GM18907 (cell line): ENCODE measurements at regions not wholly inside any gene's neighbourhood (a gene's known extent, or its start where the extent isn't known, plus 50 kb on each side); places are given as distances from the start of the nearest gene placed in this dataset.

ENCODE experiments used
- ATAC-seq: cut with Tn5 transposase; IDR thresholded peaks from one replicate; pipeline ENCODE4 v1.9.1; 2021; ENCODE audit warnings: mild to moderate bottlenecking, moderate library complexity; ENCODE audit not compliant: unreplicated experiment

DNA sequence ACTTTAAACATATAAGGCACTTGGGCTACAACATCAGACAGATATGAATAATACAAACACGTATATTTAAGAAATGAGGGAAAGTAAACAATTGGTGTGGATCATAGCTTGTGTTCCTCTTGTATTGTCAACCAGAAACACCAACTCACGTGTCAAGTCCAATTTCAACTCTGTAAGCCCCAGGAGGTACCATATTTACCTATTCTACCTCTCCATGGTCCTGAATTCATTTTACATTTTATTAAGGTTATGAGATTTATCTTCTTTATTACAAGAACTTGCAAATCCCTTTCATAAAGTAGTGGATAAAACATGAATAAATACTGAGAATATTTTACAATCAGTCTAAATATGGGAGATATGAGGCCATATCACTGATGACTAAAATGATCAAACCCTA lies 501.6 kb downstream of the MAT2B start:
- ATAC-seq, result no peak

GRCh38 chr5:164009621-164010020 lies 504.2 kb downstream of the MAT2B start:
- ATAC-seq, result no peak

- ATAC-seq, result no peak
Measured at GRCh38 chr5:164010900-164011299, 505.5 kb downstream of the MAT2B start.

DNA sequence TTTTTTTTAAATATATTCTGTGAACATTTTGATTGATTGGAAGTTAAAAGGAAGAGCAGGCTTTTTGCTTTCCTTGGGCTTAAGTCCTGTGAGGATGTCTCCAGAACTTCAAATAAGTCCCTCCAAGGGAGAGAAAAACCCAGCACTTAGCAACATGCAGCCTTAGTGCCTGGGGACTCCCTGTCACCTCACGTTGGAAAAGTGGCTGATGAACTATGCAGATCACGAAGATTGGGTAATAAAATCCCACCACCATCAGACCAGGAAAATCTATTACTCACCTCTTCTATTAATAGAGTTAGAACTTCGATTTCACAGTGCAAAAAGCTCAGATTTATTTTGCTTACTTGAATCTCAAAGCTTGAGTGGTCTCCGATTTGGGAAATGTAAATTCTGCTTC lies 507.0 kb downstream of the MAT2B start:
- ATAC-seq, result no peak

GRCh38 chr5:164013077-164013670 lies 507.8 kb downstream of the MAT2B start:
- peak; percentile 96 for ATAC-seq

DNA sequence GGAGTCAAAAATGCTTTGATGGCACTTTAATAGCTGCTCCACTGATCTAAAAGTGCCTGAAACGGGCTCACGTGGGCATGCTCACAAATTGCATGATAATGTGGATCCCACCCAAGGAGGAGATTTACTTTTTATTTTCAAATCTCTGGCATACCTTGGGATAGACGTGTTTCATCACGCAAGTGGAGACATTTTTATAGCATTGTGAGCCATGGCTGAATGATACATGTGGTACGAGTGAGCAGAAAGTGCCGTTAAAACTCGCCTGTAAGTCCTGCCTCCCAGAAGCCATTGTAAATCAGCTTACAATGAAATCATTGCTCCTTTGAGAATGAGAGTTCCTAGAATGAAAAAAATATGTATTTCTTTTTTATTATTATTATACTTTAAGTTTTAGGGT lies 514.7 kb downstream of the MAT2B start:
- no peak for ATAC-seq

GRCh38 chr5:164027738-164028137 lies 522.3 kb downstream of the MAT2B start:
- ATAC-seq, result no peak

DNA sequence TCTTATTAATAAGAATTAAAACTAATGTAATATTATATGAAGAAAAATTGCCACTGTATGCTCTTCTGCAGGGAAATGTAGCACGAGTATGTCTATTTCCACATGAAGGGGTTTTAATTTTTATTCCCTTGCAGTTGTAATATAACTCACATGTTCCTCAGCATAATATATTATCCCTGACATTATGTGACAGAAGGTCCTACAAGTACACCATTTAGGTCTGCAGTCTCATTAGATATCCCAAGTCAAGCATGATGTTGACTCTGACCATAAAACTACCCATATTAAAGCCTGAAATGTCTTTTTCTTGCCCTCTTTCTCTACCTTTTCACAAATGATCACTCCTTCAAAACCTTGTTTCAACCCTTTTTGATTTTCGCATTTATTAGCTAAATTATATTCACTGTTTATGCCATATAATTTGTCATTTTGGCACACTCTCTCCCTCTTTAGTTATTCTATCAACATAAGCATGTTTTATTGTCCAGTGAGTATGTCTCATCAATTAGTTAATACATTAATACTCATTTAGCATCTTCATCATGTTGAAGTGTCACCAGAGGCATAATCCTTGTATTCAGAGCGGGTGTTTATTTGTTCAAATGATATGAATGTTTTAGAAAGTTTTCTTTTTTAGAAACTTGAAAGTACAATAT lies 532.8 kb downstream of the MAT2B start:
- no peak for ATAC-seq

DNA sequence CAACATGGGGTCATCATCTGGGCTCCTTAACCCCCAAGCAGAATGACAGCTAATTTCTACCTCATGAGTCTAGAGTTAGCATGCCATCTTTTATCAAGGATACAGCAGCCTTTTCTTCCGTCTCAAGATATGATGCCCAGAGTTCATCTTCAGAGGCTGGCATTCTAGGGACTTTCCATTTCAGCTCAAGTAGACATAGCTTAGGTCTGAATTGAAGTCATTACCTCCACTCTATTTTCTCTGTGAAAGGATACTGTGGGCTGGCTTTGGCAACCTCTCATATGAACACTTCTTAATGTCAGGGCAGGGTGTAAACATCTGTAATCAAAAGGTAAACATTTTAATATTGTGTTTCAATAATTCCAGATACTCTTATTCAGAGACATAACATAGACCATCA lies 535.7 kb downstream of the MAT2B start:
- ATAC-seq, result no peak

DNA sequence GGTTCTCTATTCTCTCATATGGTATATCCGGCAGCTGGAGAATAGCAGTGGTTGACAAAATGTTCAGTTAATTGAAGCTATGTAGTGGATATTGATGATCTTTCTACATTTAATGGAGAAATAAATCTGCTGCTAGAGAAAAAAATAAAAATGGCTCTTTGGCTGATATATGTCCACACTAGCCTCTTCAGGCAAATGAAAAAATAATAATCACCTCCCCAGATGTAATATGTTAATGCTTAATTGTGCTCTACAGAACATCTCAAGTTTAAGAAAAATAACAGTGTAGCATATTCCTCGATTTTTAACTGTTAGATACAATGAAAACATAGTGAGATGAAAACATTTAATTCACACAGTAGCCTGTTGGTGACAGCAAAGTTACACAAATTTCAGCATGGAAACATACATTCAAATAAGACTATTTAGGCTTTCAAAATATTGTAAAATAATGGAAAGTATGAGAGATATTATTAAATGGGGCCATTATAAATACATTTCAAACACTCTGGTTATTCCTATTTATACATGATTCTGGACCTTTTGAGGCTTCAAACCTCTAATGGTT lies 543.0 kb downstream of the MAT2B start:
- no peak for ATAC-seq

DNA sequence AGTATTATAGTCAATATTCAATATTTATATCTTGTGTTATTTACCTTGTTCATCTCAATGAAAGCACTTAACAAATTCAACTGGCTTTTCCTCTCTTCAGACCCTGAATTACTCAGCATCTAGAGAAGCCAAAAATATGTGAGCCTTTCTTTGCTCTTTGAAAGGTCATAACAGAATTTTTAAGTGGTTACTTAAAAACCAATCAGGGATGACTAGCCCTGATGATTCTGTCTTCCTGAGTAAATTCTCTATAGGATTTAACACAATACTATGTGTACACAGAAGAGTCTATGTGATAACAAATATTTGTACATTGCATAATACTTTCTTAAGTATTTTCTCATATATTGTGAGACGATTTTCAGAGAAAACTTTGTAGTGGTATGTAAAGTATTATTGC lies 546.3 kb downstream of the MAT2B start:
- no peak for ATAC-seq

- no peak for ATAC-seq
Measured at GRCh38 chr5:164052536-164053093, 547.2 kb downstream of the MAT2B start.

DNA sequence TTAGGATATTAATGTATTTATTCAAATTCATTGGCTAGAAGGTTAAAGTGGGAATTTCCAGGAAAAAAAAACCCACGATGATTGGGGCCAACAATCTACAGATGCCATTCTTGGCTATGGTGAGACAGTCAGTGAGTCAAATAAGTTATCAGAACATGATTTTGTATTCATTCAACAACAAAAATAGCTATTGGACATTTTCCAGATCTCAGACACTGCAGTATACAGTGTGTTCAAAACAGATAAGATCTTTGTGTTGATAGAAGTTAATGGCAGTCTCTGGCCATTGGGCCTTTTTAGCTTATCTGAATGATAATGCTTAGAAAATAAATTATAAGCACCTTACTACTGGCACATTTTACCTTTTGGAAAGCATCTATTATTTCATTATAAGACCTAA lies 547.7 kb downstream of the MAT2B start:
- ATAC-seq, result no peak

DNA sequence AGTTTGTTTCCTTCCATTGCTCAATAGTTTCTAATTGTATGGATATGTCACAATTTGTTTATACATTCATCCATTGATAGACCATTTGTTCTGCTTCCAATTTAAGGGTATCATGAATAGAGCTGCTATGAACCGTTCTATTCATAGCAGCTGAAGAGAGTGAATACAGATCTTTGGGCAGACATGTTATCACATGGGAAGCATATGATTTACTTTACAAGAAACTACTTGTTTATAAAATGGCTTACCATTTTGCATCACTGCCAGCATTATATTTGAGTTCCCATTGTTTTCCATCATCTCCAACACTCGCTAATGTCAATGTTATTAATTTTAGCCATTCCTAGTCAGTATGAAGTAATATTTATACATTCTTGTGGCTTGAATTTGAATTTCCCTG lies 549.0 kb downstream of the MAT2B start:
- ATAC-seq, result no peak

DNA sequence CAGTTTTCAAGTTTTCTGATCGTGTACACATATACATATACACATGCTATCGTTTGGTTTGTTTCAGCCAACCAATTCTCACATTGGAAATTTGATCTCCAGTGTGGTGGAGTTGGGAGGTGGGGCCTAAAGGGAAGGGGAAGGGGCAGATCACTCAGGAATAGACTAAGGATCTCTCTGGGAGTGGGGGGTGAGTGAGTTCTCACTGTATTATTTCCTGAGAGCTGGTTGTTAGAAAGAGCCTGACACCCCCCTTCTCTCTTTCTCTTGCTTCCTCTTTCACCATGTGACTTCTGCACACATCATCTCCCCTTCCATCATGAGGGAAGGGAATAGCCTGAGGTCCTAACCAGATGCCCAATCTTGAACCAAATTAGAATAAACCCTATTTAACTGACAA lies 551.7 kb downstream of the MAT2B start:
- no peak for ATAC-seq

- no peak for ATAC-seq
Measured at GRCh38 chr5:164058621-164059020, 553.2 kb downstream of the MAT2B start.

- no peak for ATAC-seq
Measured at GRCh38 chr5:164059471-164059870, 554.1 kb downstream of the MAT2B start.

DNA sequence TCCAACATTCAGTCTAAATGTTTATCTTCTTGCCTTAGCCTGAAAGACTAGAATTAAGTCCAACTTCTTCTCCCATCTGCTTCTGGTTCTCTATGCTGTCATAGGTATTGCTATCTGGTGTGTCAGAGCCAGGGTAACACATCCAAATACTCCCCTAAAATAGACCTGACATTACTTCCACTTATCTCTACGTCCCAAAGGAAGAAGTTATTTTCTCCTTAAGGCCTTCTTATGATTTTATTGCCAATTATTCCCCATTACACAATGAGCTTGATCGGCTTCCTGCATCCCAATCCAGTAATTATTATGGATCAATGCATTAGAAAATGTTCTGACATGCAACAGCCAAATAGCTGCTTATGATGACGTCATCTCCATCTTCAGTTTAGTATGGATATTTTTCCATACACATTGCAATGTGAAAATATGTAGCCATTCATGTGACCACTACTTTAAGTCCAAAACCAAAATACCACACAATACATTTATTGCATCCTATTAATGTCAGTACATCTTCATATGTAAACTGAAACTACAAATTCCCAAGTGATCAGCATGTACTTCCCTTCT lies 555.5 kb downstream of the MAT2B start:
- ATAC-seq, result no peak

DNA sequence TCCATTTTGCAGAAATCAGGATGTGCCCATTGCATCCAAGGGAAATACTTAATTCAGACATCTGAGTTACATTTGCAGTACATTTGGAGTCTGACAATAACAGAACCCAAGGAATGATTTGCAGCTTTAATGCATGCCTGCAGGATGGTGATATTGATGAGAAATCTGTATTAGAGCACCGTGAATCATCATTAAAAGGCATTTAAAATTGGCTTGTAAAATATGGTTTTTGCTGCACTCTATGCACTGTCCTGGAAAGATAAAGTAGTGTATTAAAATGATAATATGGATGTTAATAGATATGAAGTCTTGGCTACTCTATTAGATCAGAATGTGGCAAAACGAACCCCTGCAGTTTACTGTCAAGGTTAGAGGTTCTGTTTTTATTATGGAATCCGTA lies 556.9 kb downstream of the MAT2B start:
- ATAC-seq, result no peak

DNA sequence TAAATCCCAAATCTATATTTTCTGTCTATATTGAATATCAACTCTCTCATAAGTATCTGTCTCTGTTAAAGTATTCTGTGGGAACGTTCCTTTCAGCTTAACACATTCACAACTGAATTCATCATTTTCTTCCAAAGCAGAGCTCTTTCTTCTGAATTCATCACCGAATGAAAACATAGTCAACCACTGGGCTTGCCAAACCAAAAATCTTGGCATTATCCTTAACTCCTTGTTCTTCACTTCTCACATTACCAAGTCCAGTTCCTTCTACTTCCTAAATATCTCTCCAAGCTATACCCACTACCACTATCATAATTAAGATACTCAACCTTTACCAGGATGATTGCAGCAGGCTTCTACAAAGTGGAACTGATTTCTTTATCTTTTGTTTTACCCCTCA lies 559.8 kb downstream of the MAT2B start:
- no peak for ATAC-seq

- no peak for ATAC-seq
Measured at GRCh38 chr5:164071671-164072070, 566.3 kb downstream of the MAT2B start.

- ATAC-seq, result no peak
Measured at GRCh38 chr5:164073081-164073480, 567.7 kb downstream of the MAT2B start.
